CD4-positive, alpha-beta T cell (primary cell): ENCODE measurements at regions not wholly inside any gene's neighbourhood (a gene's known extent, or its start where the extent isn't known, plus 50 kb on each side); places are given as distances from the start of the nearest gene placed in this dataset.

ENCODE experiments used
- ATAC-seq: fragments of 200-7000 bp; cut with Tn5 transposase; one replicate; pipeline ENCODE4 v1.10.0; 2022; ENCODE audit warnings: mild to moderate bottlenecking; ENCODE audit not compliant: poor library complexity
- CTCF ChIA-PET: fragments of 350-600 bp; sonication (Branson Sonifier 250); formaldehyde crosslinking; loops from one replicate; lab custom pipeline; 2021; ENCODE audit warnings: antibody characterized with exemption, inconsistent platforms; lab: Charles Lee
- POLR2A ChIA-PET: fragments of 350-600 bp; sonication (Branson Sonifier 250); formaldehyde crosslinking; loops from one replicate; lab custom pipeline; 2021; ENCODE audit warnings: antibody characterized with exemption, inconsistent platforms; lab: Charles Lee
- DNase-seq, 14 experiments: peaks; one replicate each; pipeline ENCODE4 v3.0.0-alpha.2; 2013 to 2020; ENCODE audit warnings: mixed read lengths in 2 of 14
- H3K27ac ChIP-seq, 2 donors: one replicate each; pipeline versions ENCODE4 v1.5.1 to v1.7.0; 2013; ENCODE audit warnings: low read length in 2 of 2, low read depth in 1 of 2, mild to moderate bottlenecking in 1 of 2
- H3K27me3 ChIP-seq, 2 experiments: 1 replicate in 1 of 2; 2 replicates in 1 of 2; pipeline versions ENCODE4 v1.6.1 to v1.7.0; 2013; ENCODE audit warnings: low read length in 2 of 2, control low read depth in 1 of 2, mild to moderate bottlenecking in 1 of 2, moderate library complexity in 1 of 2; ENCODE audit not compliant: insufficient read depth in 2 of 2, control insufficient read depth in 1 of 2
- H3K36me3 ChIP-seq: one replicate; pipeline ENCODE4 v1.6.1; 2013; ENCODE audit warnings: low read length, control low read depth; ENCODE audit not compliant: insufficient read depth
- H3K4me1 ChIP-seq: one replicate; pipeline ENCODE4 v1.6.1; 2013; ENCODE audit warnings: low read length, control low read depth; ENCODE audit not compliant: insufficient read depth
- H3K4me3 ChIP-seq: one replicate; pipeline ENCODE4 v1.5.1; 2013; ENCODE audit warnings: mild to moderate bottlenecking, low read length, moderate library complexity
- H3K9me3 ChIP-seq, 2 experiments: 1 replicate in 1 of 2; 2 replicates in 1 of 2; pipeline versions ENCODE4 v1.6.1 to v1.7.0; 2013; ENCODE audit warnings: low read length in 2 of 2, mild to moderate bottlenecking in 2 of 2, control low read depth in 1 of 2, moderate library complexity in 1 of 2; ENCODE audit not compliant: control insufficient read depth in 1 of 2, insufficient read depth in 1 of 2
- H3K27ac Mint-ChIP-seq: one replicate; pipeline ENCODE4 v1.8.0; 2020; ENCODE audit warnings: mixed read lengths
- H3K27me3 Mint-ChIP-seq: one replicate; pipeline ENCODE4 v1.8.0; 2021; ENCODE audit warnings: mixed read lengths
- H3K36me3 Mint-ChIP-seq: one replicate; pipeline ENCODE4 v1.8.0; 2021; ENCODE audit warnings: low read depth, mixed read lengths
- H3K4me1 Mint-ChIP-seq: one replicate; pipeline ENCODE4 v1.8.0; 2021; ENCODE audit warnings: low read depth, mixed read lengths
- H3K4me3 Mint-ChIP-seq: one replicate; pipeline ENCODE4 v1.8.0; 2020; ENCODE audit warnings: mild to moderate bottlenecking, mixed read lengths
- H3K9me3 Mint-ChIP-seq: one replicate; pipeline ENCODE4 v1.8.0; 2020; ENCODE audit warnings: mixed read lengths
- intact Hi-C, 2 experiments: fragments of 100-400 bp; cut with DNase I in 1 of 2; cut with micrococcal nuclease in 1 of 2; formaldehyde crosslinking; loops; one replicate each; pipeline versions ENCODE4 v1.15.1 to v1.9.0; 2023 to 2025; cut with DNase I, micrococcal nuclease
- TF ChIP-seq, protein P1 (sequence below): fragments of 200-600 bp; IDR thresholded peaks from one replicate; pipeline ENCODE4 v1.8.0; 2022; ENCODE audit warnings: antibody characterized with exemption, mild to moderate bottlenecking

GRCh38 chr1:215031392-215031791 lies 51.1 kb upstream of the KCNK2 start:
- Mint-ChIP-seq H3K27ac (no peak overlapping the region), H3K27me3 (peaks cover 9% of the 10 kb centered on the region), H3K36me3 (no peaks in the 10 kb centered on the region), H3K9me3 (no peaks in the 10 kb centered on the region), H3K4me1 (no peaks in the 10 kb centered on the region), H3K4me3 (no peak overlapping the region)
- ChIA-PET POLR2A (no interaction called here), CTCF (no interaction called here)
- no peaks in the 10 kb centered on the region for H3K9me3 ChIP-seq
- H3K36me3 ChIP-seq: no peaks in the 10 kb centered on the region
- TF ChIP-seq, protein P1, sequence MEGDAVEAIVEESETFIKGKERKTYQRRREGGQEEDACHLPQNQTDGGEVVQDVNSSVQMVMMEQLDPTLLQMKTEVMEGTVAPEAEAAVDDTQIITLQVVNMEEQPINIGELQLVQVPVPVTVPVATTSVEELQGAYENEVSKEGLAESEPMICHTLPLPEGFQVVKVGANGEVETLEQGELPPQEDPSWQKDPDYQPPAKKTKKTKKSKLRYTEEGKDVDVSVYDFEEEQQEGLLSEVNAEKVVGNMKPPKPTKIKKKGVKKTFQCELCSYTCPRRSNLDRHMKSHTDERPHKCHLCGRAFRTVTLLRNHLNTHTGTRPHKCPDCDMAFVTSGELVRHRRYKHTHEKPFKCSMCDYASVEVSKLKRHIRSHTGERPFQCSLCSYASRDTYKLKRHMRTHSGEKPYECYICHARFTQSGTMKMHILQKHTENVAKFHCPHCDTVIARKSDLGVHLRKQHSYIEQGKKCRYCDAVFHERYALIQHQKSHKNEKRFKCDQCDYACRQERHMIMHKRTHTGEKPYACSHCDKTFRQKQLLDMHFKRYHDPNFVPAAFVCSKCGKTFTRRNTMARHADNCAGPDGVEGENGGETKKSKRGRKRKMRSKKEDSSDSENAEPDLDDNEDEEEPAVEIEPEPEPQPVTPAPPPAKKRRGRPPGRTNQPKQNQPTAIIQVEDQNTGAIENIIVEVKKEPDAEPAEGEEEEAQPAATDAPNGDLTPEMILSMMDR: no peak
- ATAC-seq (no peak), DNase-seq (no peak)
- H3K4me3 ChIP-seq: no peak overlapping the region
- no peaks in the 10 kb centered on the region for H3K27me3 ChIP-seq
- no peaks in the 10 kb centered on the region for H3K4me1 ChIP-seq
- intact Hi-C loops: no loop called here
- no peak overlapping the region for H3K27ac ChIP-seq
